NCI-H345 (cell line): ENCODE measurements at regions not wholly inside any gene's neighbourhood (a gene's known extent, or its start where the extent isn't known, plus 50 kb on each side); places are given as distances from the start of the nearest gene placed in this dataset.
"Not testable (repeated sequence)": the region's sequence is repeated elsewhere in the genome, so short reads cannot be mapped to it uniquely, and the experiment has no call there.

Experiments used
- DNase-seq: peaks from one replicate; lab custom pipeline; 2025; lab: John Stamatoyannopoulos, UW

DNA sequence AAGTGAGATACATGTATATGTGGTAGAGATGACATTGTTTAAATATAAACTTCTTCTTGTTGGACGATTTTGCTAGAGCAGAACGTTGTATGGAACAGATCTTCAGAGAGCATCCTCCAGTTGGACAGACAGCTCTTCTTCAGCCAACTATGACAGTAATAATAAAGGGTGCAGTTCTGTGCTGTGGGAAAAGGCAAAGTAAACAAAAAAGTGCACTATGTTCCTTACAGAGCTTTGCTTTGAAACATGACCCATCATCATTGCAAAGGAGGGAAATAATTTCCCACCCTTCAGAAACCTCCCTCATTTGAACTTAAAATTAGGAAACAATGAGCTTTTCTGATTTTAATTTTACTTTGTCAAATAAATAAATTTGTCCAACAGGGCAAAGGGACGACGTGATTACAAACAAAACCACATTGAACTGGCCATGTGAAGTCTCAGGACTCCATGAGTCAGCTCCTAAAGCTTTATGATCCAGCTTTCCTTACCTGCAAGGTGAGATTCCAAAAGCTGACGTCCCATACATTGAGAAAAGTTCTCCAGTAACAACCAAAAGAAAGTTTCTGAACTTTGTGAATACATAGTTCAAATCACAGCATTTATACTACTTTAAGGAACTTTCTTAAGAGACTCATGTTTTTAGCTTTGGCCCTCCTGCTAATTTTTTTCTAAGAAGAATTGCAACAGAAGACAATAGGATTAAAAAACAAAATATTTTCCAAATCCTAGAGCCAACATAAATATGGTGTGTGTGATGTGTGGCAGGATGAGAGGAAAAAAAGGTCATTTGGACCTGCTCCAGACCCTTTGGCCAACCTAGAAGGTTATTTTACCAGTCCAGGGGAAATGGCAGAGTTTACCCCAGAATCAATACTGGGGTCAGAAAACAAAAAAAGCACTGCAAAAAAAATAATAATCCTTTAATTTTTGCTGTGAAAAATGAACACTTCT, 565.4 kb upstream of the NRP1 start:
- no peak for DNase-seq

DNA sequence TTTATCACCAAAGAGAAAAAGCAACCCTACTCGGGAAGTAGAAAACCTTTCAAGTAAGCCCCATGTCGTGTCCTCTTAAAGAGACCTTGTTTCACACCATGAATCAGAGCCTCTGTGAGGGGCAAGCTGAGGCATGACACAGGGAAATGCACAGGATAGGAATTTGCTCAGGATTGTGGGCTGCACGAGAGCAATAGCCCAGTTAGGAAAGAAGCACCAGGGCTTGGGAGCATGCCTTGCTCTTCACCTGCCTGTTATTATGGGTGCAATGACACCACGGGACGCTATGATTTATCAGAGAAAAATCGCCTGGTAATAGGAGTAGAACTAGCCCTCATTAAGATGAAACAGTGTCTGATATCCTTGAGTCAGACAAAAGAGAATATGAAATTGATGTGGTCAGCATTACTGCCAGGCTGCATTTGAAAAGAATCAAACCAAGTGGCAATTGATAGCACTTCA, 562.9 kb upstream of the NRP1 start:
- DNase-seq, result no peak

DNA sequence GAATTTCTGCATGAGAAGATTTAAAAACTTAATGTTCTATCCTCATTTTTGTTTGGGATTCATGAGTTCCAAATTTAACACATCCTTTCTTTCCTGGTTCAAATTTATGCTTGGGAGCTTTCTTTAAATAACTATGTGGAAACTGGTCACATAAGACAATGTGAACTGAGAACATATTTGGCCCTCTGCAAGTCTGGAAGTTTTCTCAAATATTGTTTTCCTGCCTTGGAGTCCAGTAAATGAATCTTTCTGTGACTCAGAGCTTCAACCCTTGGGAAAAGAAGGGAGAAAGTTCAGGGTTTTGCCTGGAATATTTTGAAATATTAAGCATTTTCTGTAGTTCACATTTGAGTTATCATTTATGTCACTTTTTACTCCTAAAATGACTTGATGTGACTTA, 559.0 kb upstream of the NRP1 start:
- DNase-seq, result no peak

DNA sequence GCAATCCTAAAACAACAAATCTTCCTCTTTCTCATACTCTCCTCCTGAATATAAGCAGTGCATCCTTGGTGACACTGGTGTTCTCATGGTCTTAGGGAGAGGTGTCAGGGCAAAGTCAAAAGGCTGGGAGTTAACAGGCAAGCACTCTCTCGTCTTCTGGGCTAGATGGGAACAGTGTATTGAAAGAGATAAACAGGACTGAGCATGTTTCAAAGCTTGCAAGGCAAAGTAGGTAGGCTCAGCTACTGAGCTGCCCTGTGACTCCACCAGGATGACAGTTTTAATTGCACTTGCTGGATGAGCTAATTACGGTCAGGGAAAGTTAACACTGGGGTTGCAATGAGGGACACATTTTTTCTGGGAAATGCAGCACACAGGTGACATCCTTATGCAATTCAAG, 554.9 kb upstream of the NRP1 start:
- DNase-seq, result no peak

DNA sequence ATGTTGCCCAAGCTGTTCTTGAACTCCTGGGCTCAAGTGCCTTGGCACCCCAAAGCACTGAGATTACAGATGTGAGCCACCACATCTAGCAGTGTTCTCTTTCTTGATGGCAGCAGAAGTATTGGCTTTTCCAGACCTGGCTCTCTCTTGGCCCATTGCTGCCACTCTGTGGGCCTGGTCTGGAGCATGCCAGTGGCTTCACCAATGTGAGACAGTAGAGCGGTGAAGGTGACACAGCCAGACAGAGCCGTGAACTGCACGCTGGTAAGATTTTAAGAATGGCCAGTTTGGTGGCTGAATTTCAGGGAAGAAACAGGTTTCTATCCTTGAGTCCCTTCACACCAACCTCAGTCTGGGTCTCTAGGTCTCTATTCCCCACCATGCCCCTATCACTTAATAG, 552.7 kb upstream of the NRP1 start:
- DNase-seq, result no peak

DNA sequence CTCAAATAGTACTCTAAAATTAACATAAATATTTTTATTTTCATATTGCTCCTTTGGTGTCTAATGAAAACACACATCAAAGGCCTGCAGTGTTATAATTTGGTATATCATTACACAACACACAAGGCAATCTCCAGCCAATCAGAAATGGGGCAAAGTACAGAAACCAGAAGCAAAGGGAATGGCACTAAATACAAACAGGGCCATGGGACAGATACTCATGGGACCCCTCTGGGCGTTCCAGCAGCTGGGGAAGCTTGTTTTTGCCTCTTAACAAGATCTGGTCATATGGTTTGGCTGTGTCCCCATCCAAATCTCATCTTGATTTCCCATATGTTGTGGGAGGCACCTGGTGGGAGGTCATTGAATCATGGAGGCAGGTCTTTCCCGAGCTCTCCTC, 551.8 kb upstream of the NRP1 start:
- no peak for DNase-seq

DNA sequence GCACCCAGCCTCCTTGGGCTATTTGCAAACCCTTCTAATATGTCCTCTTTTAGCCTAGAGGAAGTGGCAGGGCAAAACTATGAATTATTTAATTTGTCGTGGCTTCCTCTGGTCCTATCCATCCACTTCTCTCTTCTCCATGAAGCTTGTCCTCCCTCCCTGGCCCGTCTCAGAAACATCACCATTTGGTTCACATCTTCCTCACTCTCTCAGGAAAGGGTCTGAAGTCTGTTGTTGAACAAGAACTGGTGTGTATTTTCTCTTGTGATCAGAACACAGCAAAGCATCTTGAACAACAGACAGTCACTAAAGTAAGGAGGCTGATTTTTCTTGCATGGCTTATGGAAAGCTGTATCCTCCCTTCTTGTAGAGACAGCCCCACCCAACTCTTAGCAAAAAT, 550.1 kb upstream of the NRP1 start:
- DNase-seq, result no peak

DNA sequence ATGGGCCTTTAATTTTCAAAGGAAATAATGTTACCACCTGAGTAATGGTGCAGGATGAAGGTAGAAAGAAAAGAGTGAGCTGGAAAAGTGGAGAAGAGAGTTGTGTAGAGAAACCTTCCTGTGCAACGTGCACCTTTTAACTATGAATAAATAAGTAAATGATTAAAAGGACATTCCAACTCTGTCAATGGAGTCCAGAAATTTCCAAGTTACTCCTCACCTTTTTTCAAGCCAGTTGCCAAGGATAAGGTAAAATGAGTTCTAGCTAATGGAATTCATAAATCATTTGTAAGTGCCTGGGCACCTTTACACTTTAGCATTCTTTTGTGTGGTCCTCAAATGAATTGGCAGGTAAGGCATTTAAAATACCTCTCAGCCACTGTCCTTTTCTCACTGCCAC, 549.4 kb upstream of the NRP1 start:
- DNase-seq, result no peak

DNA sequence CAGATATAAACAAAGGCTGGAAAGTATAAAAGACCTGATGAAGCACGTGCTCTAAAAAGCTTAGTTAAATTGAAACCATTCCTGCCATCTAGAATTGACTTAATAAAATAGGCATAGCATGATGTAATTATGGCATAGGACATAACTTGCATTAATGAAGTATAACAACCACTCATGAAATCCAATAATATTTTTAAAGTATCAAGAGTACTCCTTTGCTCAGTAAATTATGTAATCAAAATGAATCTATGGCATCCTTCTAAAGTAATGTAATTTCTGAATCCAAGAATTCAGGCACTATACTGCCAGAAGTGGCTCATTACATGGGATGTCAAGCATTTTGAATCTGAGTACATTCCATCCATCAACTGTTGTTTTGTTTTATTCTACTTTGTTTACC, 548.5 kb upstream of the NRP1 start:
- no peak for DNase-seq

DNA sequence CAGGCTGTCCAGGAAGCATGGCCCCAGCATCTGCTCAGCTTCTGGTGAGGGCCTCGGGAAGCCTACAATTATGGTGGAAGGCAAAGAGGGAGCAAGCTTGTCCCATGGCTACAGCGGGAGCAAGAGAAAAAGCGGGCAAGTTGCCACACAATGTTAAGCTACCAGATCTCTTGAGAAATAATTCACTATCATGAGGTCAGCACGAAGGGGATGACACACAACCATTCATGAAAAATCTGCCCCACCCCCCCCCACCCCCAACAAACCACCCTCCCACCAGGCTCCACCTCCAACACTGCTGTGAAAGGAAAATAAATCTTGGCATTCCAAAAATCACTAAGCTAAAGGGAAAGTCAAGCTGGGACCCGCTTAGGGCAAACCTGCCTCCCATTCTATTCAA, 545.8 kb upstream of the NRP1 start:
- DNase-seq, result no peak

DNA sequence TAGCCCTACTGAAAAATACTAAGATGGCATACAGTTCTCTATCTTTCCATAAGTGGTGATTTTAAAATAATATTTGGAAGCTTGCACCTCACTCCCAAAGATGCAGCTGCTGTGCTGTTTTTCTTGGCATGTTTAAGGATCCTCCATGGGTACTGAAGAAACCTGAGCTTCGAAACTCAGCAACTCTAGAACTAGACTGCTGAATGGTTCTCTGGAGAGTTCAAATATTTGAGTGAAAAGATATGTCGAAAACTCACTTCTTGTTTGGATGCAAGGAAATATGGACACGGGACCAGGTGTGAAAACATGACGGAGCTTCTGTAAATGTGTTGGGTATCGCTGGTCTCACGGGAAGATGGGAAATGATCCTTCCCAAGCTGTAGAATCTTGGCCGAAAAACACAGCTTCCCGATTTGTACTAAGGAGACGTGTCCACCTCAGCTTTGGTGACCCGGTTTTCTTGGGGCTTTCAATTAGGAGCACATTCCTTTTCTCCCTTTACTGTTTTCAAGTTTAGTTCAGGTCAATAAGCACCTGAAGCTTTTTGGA, 543.8 kb upstream of the NRP1 start:
- DNase-seq, result no peak

DNA sequence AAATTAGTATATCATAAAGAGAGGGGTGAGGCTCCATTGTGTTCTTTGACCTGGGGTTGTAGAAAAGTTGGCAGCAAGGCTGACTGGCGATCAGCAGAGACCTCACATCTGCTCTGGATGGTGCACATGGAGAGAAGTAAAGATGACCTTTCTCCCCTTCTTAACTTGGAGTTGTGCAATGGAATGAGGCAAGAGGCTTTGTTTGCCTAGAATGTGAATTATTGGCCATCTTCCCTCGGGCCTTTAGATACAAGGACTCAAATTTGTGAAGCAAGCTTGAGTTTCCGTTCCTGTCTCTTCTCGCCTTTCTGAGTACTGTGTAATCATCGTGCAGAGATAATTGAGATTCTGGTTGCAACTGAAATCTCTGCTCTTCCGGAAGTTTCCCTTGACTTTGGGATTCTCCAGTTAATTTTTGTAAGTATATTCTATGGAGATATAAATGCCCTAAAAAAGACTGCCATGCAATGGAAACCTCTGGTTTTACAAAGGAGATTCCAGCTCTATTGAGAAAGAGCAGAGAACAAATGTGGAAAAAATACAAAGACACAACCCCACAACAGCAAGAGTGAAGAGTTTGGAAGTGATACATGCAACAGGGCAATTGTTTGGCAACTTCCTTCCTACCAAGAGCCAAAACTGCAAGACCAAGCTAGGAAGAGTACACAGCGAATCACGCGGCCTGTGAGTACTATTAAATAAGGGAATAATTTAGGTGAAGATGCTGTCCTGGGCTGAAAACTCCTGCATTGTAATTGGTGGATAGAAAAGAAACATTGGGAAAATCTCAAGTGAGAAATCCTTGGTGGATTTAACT, 542.3 kb upstream of the NRP1 start:
- no peak for DNase-seq

DNA sequence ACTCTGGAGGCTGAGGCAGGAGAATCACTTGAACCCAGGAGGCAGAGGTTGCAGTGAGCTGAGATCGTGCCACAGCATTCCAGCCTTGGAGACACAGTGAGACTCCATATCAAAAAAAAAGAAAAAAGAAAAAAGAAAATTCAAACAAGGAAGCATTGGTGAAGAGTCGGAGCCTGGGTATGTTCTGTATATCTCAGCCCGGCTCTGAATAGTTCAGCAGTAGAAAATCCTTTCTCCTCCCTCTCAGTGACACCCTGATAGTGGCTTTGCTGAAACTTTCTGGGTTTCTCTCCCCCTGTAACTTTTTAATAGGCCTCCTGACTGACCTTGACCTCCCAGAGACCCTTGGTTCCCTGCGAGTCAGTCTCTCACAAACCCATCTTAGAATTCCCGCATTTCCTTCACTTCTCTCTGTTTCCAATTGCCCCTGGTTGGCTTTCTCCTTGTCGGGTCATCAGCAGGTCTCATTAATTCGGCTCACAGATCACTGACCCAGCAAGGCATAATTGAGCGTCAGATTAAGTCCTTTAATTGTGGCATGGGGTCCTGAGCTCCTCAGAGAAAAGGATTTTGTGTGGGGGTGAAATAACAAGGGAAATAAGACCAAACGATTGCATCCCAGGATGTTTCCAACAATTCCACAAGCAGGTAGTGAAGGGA, 541.6 kb upstream of the NRP1 start:
- DNase-seq, result no peak

DNA sequence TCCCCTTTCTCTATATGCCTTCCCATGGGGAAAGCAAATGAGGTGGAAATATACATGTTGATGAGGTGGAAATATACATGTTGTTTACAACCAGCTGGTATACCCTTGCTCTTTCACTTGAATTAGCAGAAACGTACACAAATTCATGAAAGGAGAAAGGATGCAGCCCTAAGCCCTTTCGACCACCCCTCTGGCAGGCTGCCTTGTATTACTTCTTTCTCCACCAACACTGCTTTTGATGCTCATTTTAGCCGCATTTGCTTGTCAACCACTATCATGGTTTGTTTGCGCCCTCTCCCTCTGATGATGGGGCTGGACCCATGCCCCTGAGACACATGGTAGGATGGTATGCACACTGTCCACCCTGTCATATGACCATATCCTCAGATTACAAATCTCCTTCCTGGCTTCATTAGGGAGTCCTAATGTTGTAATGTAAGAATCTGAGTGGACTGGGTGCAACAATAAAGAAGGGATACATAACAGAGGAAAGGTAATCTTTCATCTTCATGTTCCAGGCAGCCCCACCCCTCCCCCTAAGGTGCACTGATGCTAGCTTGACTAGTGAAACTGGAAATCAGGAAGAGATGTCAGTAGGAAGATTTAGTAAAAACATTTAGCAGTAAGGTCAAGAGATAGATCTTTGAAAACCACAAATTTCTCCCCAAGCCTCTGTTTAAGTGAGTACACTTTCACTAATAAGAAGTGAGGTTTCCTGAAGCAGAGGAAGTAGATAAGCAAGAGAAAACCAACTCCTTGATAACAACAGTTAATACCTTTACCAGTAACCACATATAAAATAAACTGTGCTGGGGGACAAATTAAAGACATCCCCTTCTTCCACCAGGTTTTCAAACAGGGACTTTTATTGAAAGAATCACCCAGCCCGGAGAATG, 536.8 kb upstream of the NRP1 start:
- no peak for DNase-seq

DNA sequence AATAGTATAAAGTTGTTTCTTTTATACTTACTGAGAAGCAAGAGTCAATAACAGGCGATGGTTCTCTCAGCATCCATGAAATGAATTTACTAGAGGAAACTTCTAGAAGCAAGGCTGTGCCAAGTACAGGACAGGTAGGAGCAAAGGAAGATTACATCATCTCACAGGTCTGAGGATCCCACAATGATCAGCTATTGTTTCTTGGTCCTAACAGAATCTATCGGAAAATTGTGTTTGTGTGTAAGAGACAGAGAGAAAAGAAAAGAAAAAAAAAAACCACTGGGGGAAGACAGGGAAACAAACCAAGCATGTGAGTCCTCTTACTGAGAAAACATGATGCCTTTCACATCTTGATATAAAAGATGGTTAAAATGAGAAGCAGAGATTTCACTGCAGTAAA, 535.0 kb upstream of the NRP1 start:
- no peak for DNase-seq

DNA sequence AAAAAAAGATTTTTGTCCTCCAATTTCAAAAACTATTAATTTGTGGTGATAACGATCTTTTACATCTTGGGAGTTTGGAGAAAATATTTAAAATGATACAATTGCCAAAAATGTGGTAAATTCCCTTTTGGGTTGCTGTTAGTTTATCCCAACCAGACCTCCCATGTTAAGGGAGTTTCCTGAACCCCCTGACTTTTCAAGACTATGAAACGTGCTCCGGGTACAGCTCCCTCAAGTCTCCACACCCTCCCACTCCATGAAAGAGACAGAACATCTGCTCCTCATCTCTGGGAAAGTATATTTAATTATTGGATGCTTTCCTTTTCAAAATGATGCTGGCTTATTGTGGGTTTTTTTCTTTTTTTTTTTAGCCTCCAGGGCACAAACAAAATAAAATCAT, 534.6 kb upstream of the NRP1 start:
- no peak for DNase-seq

DNA sequence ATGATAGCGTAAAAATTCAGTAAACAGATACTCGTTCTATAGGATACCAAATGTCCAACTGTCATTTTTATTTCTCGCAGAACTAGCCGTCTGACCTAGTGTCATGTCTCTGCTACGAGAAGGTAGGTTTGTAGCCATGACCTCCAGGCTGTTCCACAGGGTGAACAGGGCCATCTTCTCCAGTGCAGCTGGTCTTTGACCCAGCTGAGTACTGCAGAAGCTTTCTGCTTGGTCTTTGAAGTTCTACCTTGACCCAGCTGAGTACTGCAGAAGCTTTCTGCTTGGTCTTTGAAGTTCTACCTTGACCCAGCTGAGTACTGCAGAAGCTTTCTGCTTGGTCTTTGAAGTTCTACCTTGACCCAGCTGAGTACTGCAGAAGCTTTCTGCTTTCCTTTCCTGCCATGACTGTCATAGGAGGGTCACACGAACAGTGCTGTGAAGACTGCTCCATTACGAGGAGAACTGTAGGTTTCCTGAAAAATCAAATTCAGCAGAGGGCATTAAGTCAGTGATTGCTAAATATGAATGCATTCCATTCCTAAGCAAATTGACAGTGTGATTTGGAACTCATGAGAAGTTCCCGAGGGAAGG, 532.8 kb upstream of the NRP1 start:
- not testable (repeated sequence) for DNase-seq

DNA sequence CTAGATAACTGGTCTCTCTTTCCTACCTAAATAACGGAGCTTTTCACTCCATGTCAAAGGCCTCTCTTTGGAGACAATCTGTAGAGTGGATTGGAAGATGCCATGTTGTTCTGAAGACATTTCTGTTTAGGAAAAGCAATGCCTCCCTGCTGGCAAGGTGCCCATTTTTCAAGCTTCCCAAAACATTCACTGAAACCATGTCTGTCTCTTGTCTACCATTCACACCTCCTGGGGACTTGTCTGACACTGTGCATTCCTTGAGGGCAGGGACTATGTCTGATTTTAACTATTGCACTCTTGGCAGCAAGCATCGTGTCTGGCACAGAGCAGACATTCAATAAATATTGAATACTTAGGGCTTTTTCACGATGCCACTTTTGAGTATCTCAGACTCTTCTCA, 528.9 kb upstream of the NRP1 start:
- no peak for DNase-seq

DNA sequence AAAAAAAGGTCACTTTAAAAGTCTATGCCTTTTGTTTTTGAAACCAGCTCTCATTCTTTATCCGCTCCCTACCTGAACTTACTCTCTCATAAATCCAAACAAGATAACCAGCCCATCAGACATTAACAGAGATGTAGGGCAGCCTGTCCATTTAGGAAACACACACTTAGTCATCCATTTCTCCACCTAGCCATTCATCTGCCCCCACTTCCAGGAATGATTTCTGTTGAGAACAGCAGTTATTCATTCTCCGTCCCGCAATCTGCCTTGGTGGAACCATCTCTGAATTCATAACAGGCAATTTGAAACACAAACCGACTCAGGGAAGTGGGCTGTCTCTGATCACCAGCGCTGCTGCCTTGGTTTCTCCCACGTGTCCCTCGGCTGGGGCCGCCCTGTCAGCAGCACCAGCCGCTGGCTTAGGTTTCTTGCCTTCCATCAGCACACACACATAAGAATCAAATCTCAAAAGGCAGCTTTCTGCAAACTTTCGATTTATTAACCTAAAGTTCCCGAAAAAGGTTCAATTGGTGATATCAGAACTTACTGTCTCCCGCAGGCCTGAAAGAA, 528.2 kb upstream of the NRP1 start:
- DNase-seq, result no peak

DNA sequence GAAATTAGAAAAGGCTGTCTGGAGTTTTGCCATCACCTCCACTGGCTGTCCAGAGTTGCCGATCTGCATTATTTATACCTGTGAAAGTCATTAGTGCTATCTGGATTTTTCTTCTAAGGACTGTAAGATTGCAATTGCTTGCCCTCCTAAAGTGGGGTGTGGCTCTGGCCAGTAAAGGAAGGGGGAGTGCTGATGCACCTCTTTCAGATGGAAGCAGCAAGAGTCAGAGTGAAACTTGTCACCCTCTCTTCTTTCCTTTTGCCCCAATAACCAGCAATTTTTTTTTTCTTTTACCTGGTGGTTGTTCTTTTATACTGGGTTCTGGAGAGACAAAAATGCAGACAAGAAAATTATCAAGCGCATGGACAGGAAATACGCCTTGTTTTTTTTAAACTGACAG, 527.4 kb upstream of the NRP1 start:
- no peak for DNase-seq
